ENCODE measurements at regions not wholly inside any gene's neighbourhood (a gene's known extent, or its start where the extent isn't known, plus 50 kb on each side); places are given as distances from the start of the nearest gene placed in this dataset.

DNA sequence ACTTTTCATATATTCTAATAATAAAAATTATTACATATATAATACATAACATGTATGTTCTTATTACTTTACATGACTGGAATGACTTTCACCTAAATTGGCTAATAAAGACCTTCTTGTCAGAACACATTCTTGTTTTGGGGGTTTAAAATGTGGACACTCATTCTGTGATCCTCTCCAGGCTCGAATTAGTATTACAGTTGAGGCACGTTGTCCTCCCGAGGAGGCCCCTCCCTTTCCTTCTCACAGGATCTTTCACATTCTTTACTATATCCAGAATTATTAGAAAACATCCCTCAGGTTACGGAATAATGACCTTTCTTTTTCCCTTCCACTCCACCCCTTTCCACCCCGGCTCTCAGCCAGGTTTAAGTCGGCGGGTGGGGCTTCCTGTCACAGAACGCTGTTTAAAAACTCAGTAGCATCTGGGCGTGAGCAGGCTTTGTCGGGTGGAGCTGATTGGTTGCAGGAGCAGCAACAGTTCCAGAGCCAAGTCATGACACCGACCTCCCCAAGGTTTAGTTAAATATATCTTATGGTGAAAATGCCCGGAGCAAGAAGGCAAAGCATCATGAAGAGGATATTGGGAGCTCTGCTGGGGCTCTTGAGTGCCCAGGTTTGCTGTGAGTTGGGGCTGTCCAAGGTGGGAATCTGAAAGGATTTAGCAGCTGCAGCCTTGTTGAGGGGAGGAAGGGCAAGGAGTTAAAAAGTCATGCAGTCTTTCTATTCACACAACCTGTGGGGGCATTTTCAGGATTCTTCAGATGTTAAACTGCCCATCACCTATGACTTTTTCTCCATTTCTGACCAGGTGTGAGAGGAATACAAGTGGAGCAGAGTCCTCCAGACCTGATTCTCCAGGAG is 396.7 kb upstream of the OR4E1 start:
- TF ChIP-seq EP300 (IDR thresholded peaks at IDR 0.05) = no peak
- no peak for TF ChIP-seq POLR2A (IDR thresholded peaks at IDR 0.05)
- no peak for TF ChIP-seq POLR2AphosphoS5 (IDR thresholded peaks at IDR 0.05)
- TF ChIP-seq, protein P1, sequence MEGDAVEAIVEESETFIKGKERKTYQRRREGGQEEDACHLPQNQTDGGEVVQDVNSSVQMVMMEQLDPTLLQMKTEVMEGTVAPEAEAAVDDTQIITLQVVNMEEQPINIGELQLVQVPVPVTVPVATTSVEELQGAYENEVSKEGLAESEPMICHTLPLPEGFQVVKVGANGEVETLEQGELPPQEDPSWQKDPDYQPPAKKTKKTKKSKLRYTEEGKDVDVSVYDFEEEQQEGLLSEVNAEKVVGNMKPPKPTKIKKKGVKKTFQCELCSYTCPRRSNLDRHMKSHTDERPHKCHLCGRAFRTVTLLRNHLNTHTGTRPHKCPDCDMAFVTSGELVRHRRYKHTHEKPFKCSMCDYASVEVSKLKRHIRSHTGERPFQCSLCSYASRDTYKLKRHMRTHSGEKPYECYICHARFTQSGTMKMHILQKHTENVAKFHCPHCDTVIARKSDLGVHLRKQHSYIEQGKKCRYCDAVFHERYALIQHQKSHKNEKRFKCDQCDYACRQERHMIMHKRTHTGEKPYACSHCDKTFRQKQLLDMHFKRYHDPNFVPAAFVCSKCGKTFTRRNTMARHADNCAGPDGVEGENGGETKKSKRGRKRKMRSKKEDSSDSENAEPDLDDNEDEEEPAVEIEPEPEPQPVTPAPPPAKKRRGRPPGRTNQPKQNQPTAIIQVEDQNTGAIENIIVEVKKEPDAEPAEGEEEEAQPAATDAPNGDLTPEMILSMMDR (IDR thresholded peaks at IDR 0.05) = no peak
- no peak overlapping the region for H3K27ac ChIP-seq
- H3K9me3 ChIP-seq = no peaks in the 10 kb centered on the region
- peak overlapping the region; percentile 13 for H3K4me3 ChIP-seq
- no peak for DNase-seq (ENCODE audit: low spot score in 2 of 2)
- H3K36me3 ChIP-seq = no peaks in the 10 kb centered on the region
- WGBS = 2% methylated on average over 12 of the region's 12 CpGs
- peaks cover 6% of the 10 kb centered on the region for H3K4me1 ChIP-seq
- no peaks in the 10 kb centered on the region for H3K27me3 ChIP-seq

DNA sequence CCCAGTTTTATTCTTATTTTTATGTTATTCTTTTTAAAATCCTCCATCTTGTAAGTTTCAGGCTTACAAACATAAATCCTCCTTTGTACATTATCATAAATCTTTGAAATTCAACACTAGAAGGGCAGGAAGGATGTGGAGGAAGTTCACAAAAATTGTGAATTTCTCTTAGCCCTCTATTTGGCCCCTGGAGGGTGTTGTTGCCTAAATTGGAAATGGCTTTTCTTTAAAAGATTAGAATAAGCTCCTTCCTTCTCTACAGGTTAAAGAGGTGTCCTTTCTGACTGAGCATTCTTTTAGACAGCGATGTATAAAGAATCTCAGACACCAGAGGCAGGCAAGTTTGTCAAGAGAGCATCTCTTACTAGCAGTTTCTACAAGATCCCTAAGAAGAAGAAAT is 391.7 kb upstream of the OR4E1 start:
- no peaks in the 10 kb centered on the region for H3K27me3 ChIP-seq
- DNase-seq (ENCODE audit: low spot score in 2 of 2) = no peak
- H3K4me1 ChIP-seq = peaks cover 3% of the 10 kb centered on the region
- H3K36me3 ChIP-seq = no peaks in the 10 kb centered on the region
- no peak overlapping the region for H3K4me3 ChIP-seq
- H3K9me3 ChIP-seq = no peaks in the 10 kb centered on the region
- H3K27ac ChIP-seq = no peak overlapping the region
- no peak for TF ChIP-seq POLR2A (IDR thresholded peaks at IDR 0.05)
- no peak for TF ChIP-seq EP300 (IDR thresholded peaks at IDR 0.05)
- TF ChIP-seq POLR2AphosphoS5 (IDR thresholded peaks at IDR 0.05) = no peak
- TF ChIP-seq, protein P1 (IDR thresholded peaks at IDR 0.05) = no peak
- 75% methylated on average over 1 of the region's 1 CpG for WGBS

- TF ChIP-seq POLR2AphosphoS5 (IDR thresholded peaks at IDR 0.05) = no peak
- no peak for TF ChIP-seq EP300 (IDR thresholded peaks at IDR 0.05)
- TF ChIP-seq POLR2A (IDR thresholded peaks at IDR 0.05) = no peak
- TF ChIP-seq, protein P1 (IDR thresholded peaks at IDR 0.05) = no peak
- no peak overlapping the region for H3K27ac ChIP-seq
- no peak overlapping the region for H3K4me3 ChIP-seq
- no peaks in the 10 kb centered on the region for H3K27me3 ChIP-seq
- 75% methylated on average over 4 of the region's 4 CpGs for WGBS
- H3K9me3 ChIP-seq = no peaks in the 10 kb centered on the region
- DNase-seq (ENCODE audit: low spot score in 2 of 2) = no peak
- no peaks in the 10 kb centered on the region for H3K4me1 ChIP-seq
- H3K36me3 ChIP-seq = no peaks in the 10 kb centered on the region
Observed at GRCh38 chr14:22059201-22059600, 385.6 kb upstream of the OR4E1 start.

DNA sequence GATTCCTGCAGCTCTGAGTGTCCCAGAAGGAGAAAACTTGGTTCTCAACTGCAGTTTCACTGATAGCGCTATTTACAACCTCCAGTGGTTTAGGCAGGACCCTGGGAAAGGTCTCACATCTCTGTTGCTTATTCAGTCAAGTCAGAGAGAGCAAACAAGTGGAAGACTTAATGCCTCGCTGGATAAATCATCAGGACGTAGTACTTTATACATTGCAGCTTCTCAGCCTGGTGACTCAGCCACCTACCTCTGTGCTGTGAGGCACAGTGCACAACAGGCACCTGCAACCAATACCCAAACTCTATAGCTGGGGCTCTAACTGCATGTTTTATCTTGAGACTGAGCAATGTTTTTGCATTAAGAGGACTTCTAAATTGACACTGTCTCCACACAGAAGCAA is 379.2 kb upstream of the OR4E1 start:
- Histone ChIP-seq H3K27me3 (no peaks in the 10 kb centered on the region), H3K9me3 (no peaks in the 10 kb centered on the region)
- DNase-seq (ENCODE audit: low spot score in 2 of 2) = no peak

DNA sequence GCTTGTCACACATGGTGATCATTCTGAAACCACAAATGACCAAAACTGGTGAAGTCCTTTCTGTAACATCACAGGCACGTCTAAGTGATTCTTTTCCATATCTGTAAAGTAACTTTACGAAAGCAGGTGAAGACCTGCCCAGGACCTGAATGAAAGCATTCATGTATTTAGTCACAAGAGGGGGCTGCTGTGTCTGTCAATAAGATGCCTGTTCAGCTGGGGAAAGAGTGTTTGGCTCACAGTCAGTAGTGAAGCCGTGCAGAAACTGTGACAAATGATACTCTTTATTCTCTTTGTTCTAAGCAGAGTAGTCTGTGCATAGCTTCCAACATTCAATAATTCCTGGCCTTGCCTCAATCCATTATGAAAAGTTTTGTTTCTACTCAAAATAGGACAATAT is 373.5 kb upstream of the OR4E1 start:
- H3K36me3 ChIP-seq = no peaks in the 10 kb centered on the region
- TF ChIP-seq POLR2AphosphoS5 (IDR thresholded peaks at IDR 0.05) (no peak), POLR2A (IDR thresholded peaks at IDR 0.05) (no peak), EP300 (IDR thresholded peaks at IDR 0.05) (no peak)
- TF ChIP-seq, protein P1 (IDR thresholded peaks at IDR 0.05) = no peak
- no peak overlapping the region for H3K27ac ChIP-seq
- WGBS = 16% methylated on average over 3 of the region's 3 CpGs
- H3K4me1 ChIP-seq = no peaks in the 10 kb centered on the region
- H3K4me3 ChIP-seq = no peak overlapping the region
- no peak for DNase-seq (ENCODE audit: low spot score in 2 of 2)
- H3K9me3 ChIP-seq = no peaks in the 10 kb centered on the region
- H3K27me3 ChIP-seq = no peaks in the 10 kb centered on the region

More for the DNA sequence above, 379.2 kb upstream of the OR4E1 start:
- Histone ChIP-seq H3K36me3 (no peaks in the 10 kb centered on the region), H3K27ac (no peak overlapping the region), H3K4me1 (no peaks in the 10 kb centered on the region), H3K4me3 (no peak overlapping the region)
- WGBS = 64% methylated on average over 3 of the region's 3 CpGs
- TF ChIP-seq EP300 (IDR thresholded peaks at IDR 0.05) = no peak
- TF ChIP-seq POLR2AphosphoS5 (IDR thresholded peaks at IDR 0.05) = no peak
- no peak for TF ChIP-seq POLR2A (IDR thresholded peaks at IDR 0.05)
- TF ChIP-seq, protein P1 (IDR thresholded peaks at IDR 0.05) = no peak
